ENCODE measurements at regions not wholly inside any gene's neighbourhood (a gene's known extent, or its start where the extent isn't known, plus 50 kb on each side); places are given as distances from the start of the nearest gene placed in this dataset.
A peak's percentile ranks its signal among the peaks of the same experiment; 100 is the strongest.

GRCh38 chr15:95910643-95911212 is 419.8 kb upstream of the NR2F2 start:
- no peak for DNase-seq

DNA sequence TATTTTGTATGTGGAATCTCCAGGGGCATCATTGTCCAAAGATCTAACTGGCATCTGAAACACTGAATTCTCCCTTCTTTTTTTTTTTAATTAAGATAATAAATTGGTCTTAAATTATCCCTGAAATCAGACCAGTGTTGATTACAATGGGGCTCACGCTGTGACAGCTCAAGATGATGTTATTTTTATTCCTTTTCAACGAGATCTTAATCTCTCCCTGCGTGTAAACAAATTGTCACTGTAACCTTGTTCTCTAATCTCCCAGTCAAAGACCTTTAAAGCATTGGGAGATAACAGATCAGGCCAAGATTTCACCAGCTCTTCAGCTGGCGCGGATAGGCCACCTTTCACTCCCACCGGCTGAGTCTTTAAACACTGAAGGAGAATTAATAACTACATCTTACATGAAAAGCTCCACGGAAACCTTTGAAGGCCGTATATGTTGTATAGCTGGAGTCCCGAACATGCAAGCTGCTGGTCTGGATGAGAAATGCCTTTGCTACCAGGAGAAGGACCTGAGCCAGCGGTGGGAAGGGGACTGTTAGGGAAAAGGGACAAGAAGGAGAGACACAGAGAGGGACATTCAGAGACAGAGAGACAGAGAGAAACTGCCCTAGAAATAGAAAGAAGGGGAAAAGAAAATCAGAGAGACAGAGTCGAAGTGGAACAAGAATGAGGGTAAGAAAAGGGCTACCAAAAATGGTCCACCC is 418.8 kb upstream of the NR2F2 start:
- DNase-seq = no peak

- DNase-seq = no peak
Measured at GRCh38 chr15:95912280-95912625, 418.2 kb upstream of the NR2F2 start.

- no peak for DNase-seq
Measured at GRCh38 chr15:95912728-95913127, 417.8 kb upstream of the NR2F2 start.

- DNase-seq = no peak
Measured at GRCh38 chr15:95916568-95916967, 413.9 kb upstream of the NR2F2 start.

DNA sequence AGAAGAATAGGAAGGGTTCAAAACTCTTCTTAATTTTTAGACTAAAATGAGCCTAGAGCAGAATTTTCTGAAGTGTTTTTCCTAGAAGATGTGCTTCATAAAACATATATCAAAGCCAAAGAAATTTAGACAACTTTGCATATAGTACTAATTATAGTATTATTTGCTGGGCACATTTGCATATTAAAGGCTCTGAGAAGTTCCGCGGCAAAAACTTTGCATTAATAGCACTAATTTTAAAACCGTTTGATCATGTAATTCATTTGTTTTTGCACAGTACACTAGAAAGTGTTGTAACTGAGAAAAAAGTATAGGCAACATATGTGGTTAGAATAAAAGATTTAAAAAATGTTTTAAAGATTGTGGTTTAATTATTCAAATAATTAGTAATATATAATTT is 412.0 kb upstream of the NR2F2 start:
- DNase-seq = no peak

DNA sequence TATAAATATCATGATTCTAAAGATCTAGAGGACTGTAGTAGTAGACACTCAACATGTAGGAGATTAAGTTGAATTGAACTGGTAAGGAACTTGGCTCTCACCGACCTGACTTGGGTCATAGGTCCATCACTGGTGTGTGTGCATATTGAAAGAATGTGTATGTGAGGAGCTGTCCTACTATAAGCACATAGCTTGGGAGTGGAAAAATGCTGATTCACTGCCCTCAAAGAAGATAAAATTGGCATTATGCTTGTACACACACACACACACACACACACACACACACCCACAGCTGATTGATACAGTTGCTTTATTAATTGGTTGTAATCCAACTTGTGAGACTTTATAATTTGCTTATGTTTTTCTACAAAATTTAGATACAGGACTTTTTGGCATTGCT is 411.0 kb upstream of the NR2F2 start:
- DNase-seq = no peak

GRCh38 chr15:95921404-95921803 is 409.1 kb upstream of the NR2F2 start:
- DNase-seq = no peak

- no peak for DNase-seq
Measured at GRCh38 chr15:95922431-95922830, 408.1 kb upstream of the NR2F2 start.

GRCh38 chr15:95923792-95924191 is 406.7 kb upstream of the NR2F2 start:
- DNase-seq = no peak

- DNase-seq = no peak
Measured at GRCh38 chr15:95928822-95929221, 401.7 kb upstream of the NR2F2 start.

- peak; percentile 1 for DNase-seq
Measured at GRCh38 chr15:95929232-95929846, 401.2 kb upstream of the NR2F2 start.

DNA sequence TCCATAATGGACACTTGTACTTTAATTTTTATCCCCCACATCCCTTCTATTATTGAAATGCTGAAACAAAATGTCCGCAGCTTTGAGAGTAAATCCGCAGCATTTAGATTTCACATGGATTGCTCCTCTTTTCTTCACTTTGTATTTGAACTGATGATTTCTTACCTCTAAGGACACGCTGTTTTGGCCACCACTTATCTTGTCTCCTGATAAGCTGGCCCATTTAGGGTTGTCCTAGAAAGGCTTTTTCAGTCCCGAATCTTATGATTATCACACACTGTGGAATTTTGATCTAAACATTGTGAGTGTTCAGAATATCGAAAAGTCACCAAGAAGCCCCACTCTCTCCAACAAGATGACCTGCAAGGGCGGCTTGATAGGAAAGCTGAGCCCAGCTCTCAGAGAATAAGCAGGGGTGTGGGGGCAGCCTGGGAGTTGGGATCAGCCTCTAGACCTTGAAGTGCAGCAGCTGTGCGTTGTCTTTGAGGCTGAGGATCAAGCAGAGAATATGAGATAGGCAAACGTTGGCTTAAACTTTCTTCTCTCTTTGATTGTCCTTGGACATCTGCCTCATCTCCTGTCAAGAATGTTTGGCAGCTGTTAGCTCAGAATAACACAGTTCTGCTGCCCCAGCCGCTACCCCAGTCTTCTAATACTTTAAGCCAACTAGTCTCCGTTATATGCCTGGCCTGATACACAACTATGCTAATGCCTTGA is 399.7 kb upstream of the NR2F2 start:
- DNase-seq = no peak

DNA sequence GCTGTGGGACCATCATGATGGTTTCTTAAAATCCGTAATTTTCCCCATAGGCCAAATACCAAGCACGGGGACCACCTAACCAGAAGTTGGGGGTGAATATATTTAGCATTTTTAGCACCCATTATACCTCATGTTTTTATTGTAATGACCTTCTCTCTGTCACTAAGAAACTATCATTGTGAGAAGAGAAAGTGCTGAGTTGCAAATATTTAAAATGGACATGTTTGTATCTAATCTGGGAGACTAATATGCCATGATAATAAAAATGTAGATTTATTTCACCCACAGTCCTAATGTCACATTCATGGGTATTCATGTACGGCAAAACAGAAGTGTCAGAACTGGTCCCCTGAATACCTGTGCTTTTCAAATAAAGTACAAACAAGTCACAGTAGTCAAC is 398.9 kb upstream of the NR2F2 start:
- DNase-seq = no peak

DNA sequence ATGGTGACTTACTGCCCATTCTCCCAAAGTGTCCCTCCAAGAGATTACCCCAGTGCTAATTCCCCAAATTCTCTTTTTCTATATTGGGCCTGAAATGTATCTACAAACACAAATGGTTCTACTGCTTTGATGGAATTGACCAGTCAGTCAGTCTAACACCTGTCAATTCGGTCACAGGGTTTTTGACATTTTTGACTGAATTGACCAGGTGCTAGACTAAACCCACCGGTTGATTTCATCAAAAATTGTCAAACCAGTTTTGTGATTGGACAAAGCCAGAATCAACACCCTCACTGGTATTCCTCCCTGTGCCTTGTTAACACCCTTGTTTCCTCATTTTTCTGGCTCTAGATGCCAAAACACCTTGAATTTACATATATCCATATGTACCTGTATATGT is 398.4 kb upstream of the NR2F2 start:
- DNase-seq = no peak

DNA sequence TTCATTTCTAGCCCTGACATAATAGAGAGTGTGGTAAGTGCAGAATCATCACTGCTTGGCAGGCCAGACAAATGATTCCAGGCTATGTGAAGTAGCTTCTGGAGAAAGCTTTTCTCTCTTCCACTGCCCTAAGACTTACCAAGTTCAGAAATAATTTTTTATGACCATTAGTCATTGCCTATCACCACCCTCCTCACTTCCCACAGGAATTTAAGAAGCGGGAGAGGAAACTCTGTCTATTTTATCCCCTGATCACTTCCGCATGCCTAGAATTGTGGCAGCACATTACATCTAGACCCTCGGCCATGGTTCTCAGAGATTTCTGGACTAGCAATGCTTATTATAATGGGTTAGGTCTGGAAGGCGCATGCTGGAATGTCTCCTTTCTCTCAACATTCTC is 397.8 kb upstream of the NR2F2 start:
- DNase-seq = no peak

DNA sequence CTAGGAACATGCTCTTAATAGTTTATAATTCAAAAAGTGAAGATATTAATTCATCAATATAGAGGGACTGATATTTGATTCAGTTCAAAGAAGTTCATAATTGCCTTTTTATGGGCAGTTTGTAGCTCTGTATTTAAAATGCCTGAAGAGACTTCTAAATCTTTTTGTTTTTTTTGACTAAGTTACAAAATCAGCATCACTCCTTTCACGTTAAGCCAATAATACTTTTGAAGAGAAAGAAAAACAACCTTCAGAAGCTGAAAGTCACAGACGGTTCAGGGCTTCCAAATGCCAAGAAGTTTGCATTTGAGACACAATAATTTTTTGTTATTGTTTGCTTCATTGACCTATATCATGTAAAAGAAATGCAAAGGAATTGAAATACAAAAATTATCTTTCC is 394.6 kb upstream of the NR2F2 start:
- DNase-seq = no peak

DNA sequence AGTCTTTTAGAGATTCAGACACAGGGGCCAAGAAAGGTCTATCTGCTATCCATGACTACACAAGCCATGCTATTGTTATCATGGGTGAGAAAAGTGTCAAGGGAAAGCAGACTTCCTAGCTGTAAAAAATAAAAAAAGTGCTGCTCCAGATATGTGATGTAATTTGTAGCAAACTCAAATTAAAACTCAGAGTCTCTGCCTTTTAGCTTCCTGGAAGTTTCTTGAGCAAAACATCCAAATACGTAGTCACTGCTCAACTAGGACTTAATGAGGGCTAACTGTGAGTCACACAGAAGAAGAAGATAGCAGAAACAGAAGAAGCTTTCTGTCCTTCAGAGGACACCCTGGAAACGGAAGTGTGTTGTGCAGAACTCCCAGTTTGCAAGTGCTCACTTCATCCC is 393.4 kb upstream of the NR2F2 start:
- DNase-seq = no peak

DNA sequence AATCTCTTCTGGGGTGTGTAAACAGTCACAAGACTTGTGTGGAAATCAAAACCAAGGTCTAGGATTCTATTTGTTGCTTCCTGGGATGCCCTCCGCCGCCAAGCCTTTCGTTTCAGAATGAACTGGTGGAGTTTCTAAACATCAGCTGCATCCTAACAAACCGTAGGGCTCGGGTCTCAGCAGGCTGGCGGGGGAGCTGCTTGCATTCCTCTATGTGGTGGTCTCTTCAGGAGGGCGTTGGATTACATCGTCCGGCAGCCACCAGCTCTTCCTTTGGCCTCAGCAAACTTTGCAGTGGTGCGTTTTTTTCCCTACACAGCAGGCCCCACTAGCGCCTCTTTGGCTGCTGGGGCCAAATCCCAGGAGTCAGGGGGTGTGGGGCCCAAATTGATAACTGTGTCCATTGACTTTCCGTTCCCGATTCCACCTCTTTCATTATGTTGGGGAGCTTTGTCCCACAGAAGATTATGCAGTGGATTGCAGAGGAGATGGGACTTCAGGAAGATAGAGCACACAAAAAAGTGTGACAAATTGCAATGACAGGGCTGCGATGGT is 390.0 kb upstream of the NR2F2 start:
- no peak for DNase-seq

GRCh38 chr15:95944193-95944592 is 386.3 kb upstream of the NR2F2 start:
- DNase-seq = no peak

DNA sequence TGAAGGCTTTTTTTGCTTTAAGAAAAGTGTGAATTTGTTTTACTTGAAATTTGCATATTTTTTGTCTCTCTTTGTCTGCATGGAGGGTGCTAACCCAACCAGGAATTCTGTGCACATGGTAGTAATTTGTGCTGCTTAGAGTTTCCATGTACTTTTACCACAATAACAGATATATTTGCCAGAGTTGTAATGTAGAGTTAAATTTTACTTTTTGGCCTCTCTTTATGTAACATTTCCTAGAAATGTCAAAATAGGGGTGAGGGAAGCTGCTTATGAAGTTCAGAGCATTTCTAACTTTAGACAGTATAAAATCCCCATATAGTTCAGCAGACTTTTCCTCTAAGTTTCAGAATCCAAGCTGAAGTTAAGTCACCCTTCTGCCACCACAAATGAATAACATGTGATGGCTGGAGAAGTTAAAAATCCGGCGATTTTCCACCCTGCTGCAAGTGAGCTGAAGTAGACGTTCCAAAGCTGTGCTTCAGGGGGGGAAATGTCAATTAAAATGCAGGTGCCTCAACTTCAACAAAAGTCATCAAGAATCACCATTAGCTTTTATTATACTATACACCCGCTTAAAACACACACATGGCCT is 385.7 kb upstream of the NR2F2 start:
- DNase-seq = no peak

- DNase-seq = no peak
Measured at GRCh38 chr15:95946241-95946640, 384.3 kb upstream of the NR2F2 start.

DNA sequence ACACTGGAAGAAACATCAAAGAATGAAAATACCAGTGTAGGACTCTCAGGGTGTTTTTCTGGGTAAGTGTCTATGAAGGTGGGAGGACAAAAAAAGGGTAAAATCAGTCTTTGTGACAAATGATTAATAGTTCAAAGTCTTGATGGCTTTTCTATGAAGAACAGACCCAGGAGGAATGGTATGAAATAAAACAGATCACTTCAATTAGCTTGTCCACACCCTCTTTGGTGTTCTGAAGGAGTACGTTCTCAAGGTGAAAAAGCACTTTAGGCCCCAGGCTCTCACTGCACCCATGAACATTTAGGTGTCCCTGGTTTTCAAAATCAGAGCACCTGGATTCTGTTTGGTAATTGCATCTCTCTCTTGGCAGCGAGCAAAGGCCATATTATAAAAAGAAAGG is 383.6 kb upstream of the NR2F2 start:
- no peak for DNase-seq

Data from CD4-positive, alpha-beta T cell treated with Interleukin-12 subunit alpha and Interleukin-12 subunit beta, for 1 hour (primary cell).